ENCODE measurements at regions not wholly inside any gene's neighbourhood (a gene's known extent, or its start where the extent isn't known, plus 50 kb on each side); places are given as distances from the start of the nearest gene placed in this dataset.
A peak's percentile ranks its signal among the peaks of the same experiment; 100 is the strongest.

- peaks cover under 1 to 24% (median 16%) of the 10 kb centered on the region in 4 donors for H3K4me1 ChIP-seq
- H3K4me3 ChIP-seq: no peak overlapping the region
- DNase-seq (ENCODE audit: extremely low spot score): no peak
- intact Hi-C loops (cut with DNase I): no loop called here
- no peaks in the 10 kb centered on the region for H3K27me3 ChIP-seq
- no peak overlapping the region for H3K27ac ChIP-seq (replicated peaks in 1 of 4)
- TF ChIP-seq POLR2AphosphoS5 (IDR thresholded peaks at IDR 0.05): no peak
- TF ChIP-seq CTCF (IDR thresholded peaks at IDR 0.05): no peak
- WGBS: 87% methylated on average over 6 of the region's 6 CpGs
- H3K9me3 ChIP-seq: no peaks in the 10 kb centered on the region
- H3K36me3 ChIP-seq: no peaks in the 10 kb centered on the region
These were observed 71.1 kb upstream of the DGKG start for GRCh38 chr3:186432944-186433732.

GRCh38 chr3:186432189-186432588 is 70.2 kb upstream of the DGKG start:
- Histone ChIP-seq H3K27me3 (no peaks in the 10 kb centered on the region), H3K4me3 (no peak overlapping the region), H3K4me1 (peaks cover 10 to 33% (median 25%) of the 10 kb centered on the region in 4 donors), H3K27ac (replicated peaks in 1 of 4) (peak overlapping the region in 1 of 4 donors; percentile 81), H3K9me3 (no peaks in the 10 kb centered on the region), H3K36me3 (no peaks in the 10 kb centered on the region)
- intact Hi-C loops (cut with DNase I): no loop called here
- DNase-seq (ENCODE audit: extremely low spot score): peak; percentile 82
- TF ChIP-seq POLR2AphosphoS5 (IDR thresholded peaks at IDR 0.05) (no peak), CTCF (IDR thresholded peaks at IDR 0.05) (no peak), EP300 (IDR thresholded peaks at IDR 0.05) (no peak)
- 71% methylated on average over 4 of the region's 4 CpGs for WGBS

- H3K36me3 ChIP-seq: no peaks in the 10 kb centered on the region
- peaks cover 22 to 63% (median 59%) of the 10 kb centered on the region in 4 donors for H3K4me1 ChIP-seq
- intact Hi-C loops (cut with DNase I): loop anchor here (5.0 kb wide), 1 partner anchor 60 kb away; no protein-coding TSS in a partner anchor
- DNase-seq (ENCODE audit: extremely low spot score): peak; percentile 85
- no peaks in the 10 kb centered on the region for H3K27me3 ChIP-seq
- H3K4me3 ChIP-seq: no peak overlapping the region
- H3K27ac ChIP-seq (replicated peaks in 1 of 4): peak overlapping the region; percentile 71 to 83 (median 78)
- no peaks in the 10 kb centered on the region for H3K9me3 ChIP-seq
- WGBS: 43% methylated on average over 10 of the region's 10 CpGs
- peak in 1 of 3 experiments; percentile 9 for TF ChIP-seq CTCF (IDR thresholded peaks at IDR 0.05)
- no peak for TF ChIP-seq EP300 (IDR thresholded peaks at IDR 0.05)
- TF ChIP-seq POLR2AphosphoS5 (IDR thresholded peaks at IDR 0.05): peak; percentile 55 to 88
- no peak for TF ChIP-seq POLR2A (IDR thresholded peaks at IDR 0.05; ENCODE audit: low read depth)
These were observed 65.7 kb upstream of the DGKG start for GRCh38 chr3:186427627-186428281.

- Histone ChIP-seq H3K27me3 (no peaks in the 10 kb centered on the region), H3K27ac (replicated peaks in 1 of 4) (peak overlapping the region; percentile 71 to 83 (median 78)), H3K9me3 (no peaks in the 10 kb centered on the region), H3K4me1 (peaks cover 22 to 55% (median 53%) of the 10 kb centered on the region in 4 donors), H3K36me3 (no peaks in the 10 kb centered on the region), H3K4me3 (no peak overlapping the region)
- TF ChIP-seq CTCF (IDR thresholded peaks at IDR 0.05) (peak; percentile 19 to 51 (median 28)), POLR2AphosphoS5 (IDR thresholded peaks at IDR 0.05) (no peak)
- intact Hi-C loops (cut with DNase I): loop anchor here (5.0 kb wide), 1 partner anchor 59 kb away; no protein-coding TSS in a partner anchor
- peak; percentile 83 for DNase-seq (ENCODE audit: extremely low spot score)
- WGBS: 54% methylated on average over 10 of the region's 10 CpGs
These were observed 64.0 kb upstream of the DGKG start for GRCh38 chr3:186425788-186426730.
